ENCODE measurements at regions not wholly inside any gene's neighbourhood (a gene's known extent, or its start where the extent isn't known, plus 50 kb on each side); places are given as distances from the start of the nearest gene placed in this dataset.

- no peaks in the 10 kb centered on the region for H3K27me3 ChIP-seq (ENCODE audit: insufficient read depth, low read length)
- H4K20me1 ChIP-seq (ENCODE audit: insufficient read depth) = no peaks in the 10 kb centered on the region
- no peak overlapping the region for H3K9ac ChIP-seq (ENCODE audit: low read length)
- H3K36me3 ChIP-seq (ENCODE audit: control insufficient read depth in 1 of 2, insufficient read depth in 2 of 2, low read length in 2 of 2) = no peaks in the 10 kb centered on the region
- ATAC-seq (no peak), DNase-seq (ENCODE audit: low read depth, low spot score) (no peak)
- H2AFZ ChIP-seq (ENCODE audit: low read depth, low read length, poor library complexity, severe bottlenecking) = no peak overlapping the region
- no peak overlapping the region for H3K27ac ChIP-seq (ENCODE audit: low read depth, low read length)
- H3K4me2 ChIP-seq (ENCODE audit: low read length) = no peak overlapping the region
- H3K4me1 ChIP-seq (ENCODE audit: control insufficient read depth in 1 of 2, insufficient read depth in 2 of 2, low read length in 2 of 2) = no peaks in the 10 kb centered on the region
- RAD21 ChIA-PET (ENCODE audit: low non-redundant PET in 1 of 2, low total read pairs in 2 of 2, uncharacterized antibody in 2 of 2, unreplicated experiment in 2 of 2) = no interaction called here
- TF ChIP-seq ATF3 (IDR thresholded peaks at IDR 0.05) = no peak
- TF ChIP-seq, protein P1, sequence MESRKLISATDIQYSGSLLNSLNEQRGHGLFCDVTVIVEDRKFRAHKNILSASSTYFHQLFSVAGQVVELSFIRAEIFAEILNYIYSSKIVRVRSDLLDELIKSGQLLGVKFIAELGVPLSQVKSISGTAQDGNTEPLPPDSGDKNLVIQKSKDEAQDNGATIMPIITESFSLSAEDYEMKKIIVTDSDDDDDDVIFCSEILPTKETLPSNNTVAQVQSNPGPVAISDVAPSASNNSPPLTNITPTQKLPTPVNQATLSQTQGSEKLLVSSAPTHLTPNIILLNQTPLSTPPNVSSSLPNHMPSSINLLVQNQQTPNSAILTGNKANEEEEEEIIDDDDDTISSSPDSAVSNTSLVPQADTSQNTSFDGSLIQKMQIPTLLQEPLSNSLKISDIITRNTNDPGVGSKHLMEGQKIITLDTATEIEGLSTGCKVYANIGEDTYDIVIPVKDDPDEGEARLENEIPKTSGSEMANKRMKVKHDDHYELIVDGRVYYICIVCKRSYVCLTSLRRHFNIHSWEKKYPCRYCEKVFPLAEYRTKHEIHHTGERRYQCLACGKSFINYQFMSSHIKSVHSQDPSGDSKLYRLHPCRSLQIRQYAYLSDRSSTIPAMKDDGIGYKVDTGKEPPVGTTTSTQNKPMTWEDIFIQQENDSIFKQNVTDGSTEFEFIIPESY (IDR thresholded peaks at IDR 0.05; ENCODE audit: extremely low read depth, insufficient replicate concordance, low read length) = no peak
- TF ChIP-seq POLR2AphosphoS5 (IDR thresholded peaks at IDR 0.05; ENCODE audit: low read depth, low read length) = no peak
- no peak for TF ChIP-seq CBX3 (IDR thresholded peaks at IDR 0.05; ENCODE audit: low read depth)
- TF ChIP-seq, protein P2, sequence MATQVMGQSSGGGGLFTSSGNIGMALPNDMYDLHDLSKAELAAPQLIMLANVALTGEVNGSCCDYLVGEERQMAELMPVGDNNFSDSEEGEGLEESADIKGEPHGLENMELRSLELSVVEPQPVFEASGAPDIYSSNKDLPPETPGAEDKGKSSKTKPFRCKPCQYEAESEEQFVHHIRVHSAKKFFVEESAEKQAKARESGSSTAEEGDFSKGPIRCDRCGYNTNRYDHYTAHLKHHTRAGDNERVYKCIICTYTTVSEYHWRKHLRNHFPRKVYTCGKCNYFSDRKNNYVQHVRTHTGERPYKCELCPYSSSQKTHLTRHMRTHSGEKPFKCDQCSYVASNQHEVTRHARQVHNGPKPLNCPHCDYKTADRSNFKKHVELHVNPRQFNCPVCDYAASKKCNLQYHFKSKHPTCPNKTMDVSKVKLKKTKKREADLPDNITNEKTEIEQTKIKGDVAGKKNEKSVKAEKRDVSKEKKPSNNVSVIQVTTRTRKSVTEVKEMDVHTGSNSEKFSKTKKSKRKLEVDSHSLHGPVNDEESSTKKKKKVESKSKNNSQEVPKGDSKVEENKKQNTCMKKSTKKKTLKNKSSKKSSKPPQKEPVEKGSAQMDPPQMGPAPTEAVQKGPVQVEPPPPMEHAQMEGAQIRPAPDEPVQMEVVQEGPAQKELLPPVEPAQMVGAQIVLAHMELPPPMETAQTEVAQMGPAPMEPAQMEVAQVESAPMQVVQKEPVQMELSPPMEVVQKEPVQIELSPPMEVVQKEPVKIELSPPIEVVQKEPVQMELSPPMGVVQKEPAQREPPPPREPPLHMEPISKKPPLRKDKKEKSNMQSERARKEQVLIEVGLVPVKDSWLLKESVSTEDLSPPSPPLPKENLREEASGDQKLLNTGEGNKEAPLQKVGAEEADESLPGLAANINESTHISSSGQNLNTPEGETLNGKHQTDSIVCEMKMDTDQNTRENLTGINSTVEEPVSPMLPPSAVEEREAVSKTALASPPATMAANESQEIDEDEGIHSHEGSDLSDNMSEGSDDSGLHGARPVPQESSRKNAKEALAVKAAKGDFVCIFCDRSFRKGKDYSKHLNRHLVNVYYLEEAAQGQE (IDR thresholded peaks at IDR 0.05; ENCODE audit: low read depth) = no peak
- no peak for TF ChIP-seq CTCF (IDR thresholded peaks at IDR 0.05 in 2 of 3, conservative IDR thresholded peaks at IDR 0.05 in 1 of 3; ENCODE audit: borderline replicate concordance in 1 of 3, insufficient read depth in 1 of 3, low read depth in 2 of 3, low read length in 2 of 3)
- TF ChIP-seq, protein P3, sequence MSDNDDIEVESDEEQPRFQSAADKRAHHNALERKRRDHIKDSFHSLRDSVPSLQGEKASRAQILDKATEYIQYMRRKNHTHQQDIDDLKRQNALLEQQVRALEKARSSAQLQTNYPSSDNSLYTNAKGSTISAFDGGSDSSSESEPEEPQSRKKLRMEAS (IDR thresholded peaks at IDR 0.05) = no peak
- no peak for TF ChIP-seq CEBPB (IDR thresholded peaks at IDR 0.05; ENCODE audit: low read depth)
- TF ChIP-seq RAD21 (IDR thresholded peaks at IDR 0.05; ENCODE audit: low read depth) = no peak
- H3K4me3 ChIP-seq (replicated peaks in 1 of 2; ENCODE audit: low read depth in 1 of 2, low read length in 2 of 2) = no peak overlapping the region
- H3K9me2 ChIP-seq (ENCODE audit: insufficient read depth) = no peaks in the 10 kb centered on the region
- POLR2A ChIA-PET = no interaction called here
- BruUV-seq (replicated peaks) = no TSS peak
- intact Hi-C loops (cut with micrococcal nuclease) = no loop called here
- CTCF ChIA-PET = no interaction called here
- no peaks in the 10 kb centered on the region for H3K9me3 ChIP-seq (ENCODE audit: control insufficient read depth in 1 of 2, insufficient read depth in 1 of 2, low read depth in 1 of 2, low read length in 2 of 2)
- H3K79me2 ChIP-seq (ENCODE audit: insufficient read depth, low read length) = no peaks in the 10 kb centered on the region
Observed at GRCh38 chr2:146392186-146392585, 1452.6 kb upstream of the ACVR2A start.
